Renal cortical epithelial cell (primary cell): ENCODE measurements at regions not wholly inside any gene's neighbourhood (a gene's known extent, or its start where the extent isn't known, plus 50 kb on each side); places are given as distances from the start of the nearest gene placed in this dataset.
"Not testable (repeated sequence)": the region's sequence is repeated elsewhere in the genome, so short reads cannot be mapped to it uniquely, and the experiment has no call there.

ENCODE experiments used
- DNase-seq: peaks from one replicate; pipeline ENCODE4 v3.0.0-alpha.2; 2011; ENCODE audit warnings: low read depth

- no peak for DNase-seq
Measured at GRCh38 chr14:105918496-105919262, 392.3 kb downstream of the TMEM121 start.

GRCh38 chr14:105919458-105920150 is 393.2 kb downstream of the TMEM121 start:
- DNase-seq: no peak

DNA sequence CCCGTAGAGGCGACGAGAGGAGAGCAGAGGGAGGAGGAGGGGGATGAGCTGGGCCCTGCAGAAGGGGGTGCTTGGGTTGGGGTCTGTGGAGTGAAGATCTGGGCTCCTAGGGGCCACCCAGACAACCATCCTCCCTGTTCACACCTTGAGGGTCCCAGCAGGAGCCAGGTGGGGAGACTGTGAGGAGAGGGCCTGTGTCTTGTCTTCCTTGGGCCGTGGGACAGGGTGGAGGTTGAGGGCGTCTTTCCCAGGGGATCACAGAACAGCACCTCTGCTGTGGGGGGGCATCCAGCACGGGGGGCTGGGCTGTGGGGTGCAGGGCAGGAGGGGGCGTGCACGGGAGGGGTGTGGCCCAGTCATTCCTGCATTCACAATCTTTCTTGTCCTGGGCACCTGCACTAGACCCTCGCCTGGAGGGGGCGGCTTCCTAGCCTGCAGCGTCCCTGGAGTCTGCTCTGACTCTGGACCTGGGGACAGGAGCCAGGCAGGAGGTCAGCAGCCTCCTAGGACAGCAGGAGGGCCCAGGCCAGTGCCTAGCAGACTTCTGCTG is 393.8 kb downstream of the TMEM121 start:
- DNase-seq: not testable (repeated sequence)

- not testable (repeated sequence) for DNase-seq
Measured at GRCh38 chr14:105920803-105921755, 394.7 kb downstream of the TMEM121 start.

- not testable (repeated sequence) for DNase-seq
Measured at GRCh38 chr14:105921781-105922180, 395.4 kb downstream of the TMEM121 start.

- DNase-seq: not testable (repeated sequence)
Measured at GRCh38 chr14:105923520-105924191, 397.3 kb downstream of the TMEM121 start.

- no peak for DNase-seq
Measured at GRCh38 chr14:105924951-105925591, 398.7 kb downstream of the TMEM121 start.

DNA sequence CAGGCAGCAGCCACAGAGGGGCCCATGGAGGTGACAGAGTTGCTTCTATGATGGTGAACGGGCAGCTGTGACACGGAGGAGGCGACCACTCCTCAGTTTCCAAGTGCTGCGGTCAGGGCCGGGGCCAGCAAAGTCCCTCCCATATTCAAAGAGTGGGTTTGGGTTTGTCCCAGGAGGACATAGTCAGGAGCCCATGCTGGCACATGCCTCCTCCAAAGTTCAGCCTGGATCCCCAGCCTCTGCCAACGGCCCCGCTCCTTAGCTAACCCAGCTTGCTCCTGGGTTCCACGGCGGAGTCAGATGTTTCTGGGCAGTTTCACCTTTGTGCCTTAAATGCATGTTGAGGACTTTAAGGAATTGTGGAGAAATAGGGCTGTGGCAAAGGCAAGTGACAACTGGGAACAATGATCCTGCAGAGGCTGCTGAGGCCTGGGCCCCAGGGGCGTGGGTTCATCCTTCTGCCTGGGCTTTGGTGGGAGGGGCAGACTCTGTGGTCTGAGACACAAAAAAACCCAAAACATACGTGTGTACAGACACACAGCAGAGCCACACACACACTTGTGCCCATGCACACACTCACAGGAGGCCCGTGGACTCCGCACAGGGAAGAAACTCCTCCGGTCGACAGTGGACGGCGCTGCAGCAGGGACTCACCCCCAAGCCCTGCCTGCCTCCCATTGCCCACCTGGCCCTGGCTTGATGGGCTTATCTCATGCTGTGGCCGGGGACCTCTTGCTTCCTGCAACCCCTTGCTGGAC is 399.4 kb downstream of the TMEM121 start:
- DNase-seq: no peak

- DNase-seq: no peak
Measured at GRCh38 chr14:105926373-105927095, 400.2 kb downstream of the TMEM121 start.

DNA sequence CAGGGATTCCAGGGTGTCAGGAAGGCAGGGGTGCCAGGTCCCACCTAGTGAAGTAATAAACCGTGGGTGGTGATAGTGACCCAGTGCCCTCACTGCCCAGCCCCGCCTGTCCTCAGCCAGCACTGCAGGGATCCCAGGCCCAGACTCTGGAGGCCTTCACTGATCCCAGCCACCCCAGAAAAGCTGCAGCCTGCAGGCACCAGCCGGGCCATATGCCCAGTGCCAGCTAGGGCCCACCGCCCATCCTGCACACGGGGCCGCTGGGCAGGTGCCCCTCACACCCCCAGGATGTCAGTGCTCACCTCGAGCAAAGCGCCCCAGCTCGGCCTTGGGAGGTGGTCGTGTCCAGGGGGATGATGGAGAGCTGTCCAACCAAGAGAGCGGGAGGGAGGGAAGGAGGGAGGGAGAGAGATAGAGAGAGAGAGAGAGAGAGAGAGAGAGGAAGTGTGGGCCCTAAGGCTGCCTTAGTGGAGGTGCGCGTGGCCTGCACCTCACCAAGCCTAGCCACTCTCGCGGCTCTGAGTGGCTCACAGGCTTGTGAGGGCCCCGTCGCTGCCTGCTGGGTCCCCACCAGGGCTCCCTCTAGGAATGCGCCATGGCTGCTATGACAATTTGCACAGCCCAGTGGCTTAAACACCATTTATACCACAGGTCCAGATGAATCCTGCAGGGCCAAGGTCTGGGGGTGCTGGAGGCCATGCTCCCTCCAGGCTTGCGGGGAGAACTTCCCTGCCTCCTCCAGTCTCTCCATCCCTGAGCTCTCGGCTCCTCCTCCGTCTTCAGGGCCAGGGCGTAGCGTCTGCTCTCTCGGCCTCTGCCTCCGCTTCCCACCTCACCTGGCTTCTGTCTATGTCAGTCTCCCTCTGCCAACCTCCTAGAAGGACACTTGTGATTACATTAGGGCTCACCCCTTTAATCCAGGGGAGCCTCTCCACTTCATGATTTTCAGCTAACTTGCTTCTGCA is 401.0 kb downstream of the TMEM121 start:
- DNase-seq: no peak

DNA sequence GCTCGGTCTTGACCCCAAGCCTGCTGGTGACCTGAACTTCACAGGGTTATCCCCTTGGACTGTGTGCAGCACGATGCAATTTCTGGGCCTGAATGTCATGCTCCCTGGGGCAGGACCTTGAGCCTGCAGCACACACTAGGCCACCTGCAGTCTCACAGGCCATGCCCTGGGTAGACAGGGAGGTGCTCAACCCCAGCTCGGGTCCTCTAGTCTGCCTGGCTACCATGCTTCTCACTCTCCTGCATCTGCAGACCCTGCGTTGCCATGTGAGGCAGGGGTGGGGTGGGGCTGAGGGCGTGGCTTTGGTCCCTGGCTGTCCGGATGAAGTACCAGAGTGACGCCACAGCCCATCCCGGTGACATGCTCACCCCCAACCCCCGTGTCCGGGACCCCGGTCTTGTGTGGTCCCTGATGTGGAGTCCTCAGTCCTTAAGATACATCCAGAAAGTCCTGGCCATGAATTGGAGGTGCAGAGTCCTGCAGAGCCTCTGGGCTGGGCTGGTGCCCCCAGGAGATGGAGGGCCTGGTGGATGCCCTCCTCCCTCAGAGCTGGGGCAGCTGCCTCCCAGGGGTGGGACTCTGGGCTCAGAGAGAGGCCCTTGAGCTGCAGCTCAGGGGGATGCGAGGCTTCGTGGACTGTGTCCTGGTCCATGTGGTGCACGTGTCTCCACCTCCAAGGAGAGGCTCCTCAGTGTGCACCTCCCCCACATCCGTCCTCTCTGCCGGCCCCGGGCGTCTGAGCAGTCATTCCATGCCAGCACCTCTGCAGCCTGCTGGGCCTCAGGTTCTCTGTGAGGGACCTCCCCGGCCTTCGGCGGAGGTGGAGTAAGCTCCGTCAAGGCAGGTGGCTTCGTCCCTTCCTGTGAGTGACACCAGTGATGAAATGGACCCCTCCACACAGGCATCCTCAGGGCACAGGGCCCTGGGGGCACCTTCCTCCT is 402.1 kb downstream of the TMEM121 start:
- not testable (repeated sequence) for DNase-seq

DNA sequence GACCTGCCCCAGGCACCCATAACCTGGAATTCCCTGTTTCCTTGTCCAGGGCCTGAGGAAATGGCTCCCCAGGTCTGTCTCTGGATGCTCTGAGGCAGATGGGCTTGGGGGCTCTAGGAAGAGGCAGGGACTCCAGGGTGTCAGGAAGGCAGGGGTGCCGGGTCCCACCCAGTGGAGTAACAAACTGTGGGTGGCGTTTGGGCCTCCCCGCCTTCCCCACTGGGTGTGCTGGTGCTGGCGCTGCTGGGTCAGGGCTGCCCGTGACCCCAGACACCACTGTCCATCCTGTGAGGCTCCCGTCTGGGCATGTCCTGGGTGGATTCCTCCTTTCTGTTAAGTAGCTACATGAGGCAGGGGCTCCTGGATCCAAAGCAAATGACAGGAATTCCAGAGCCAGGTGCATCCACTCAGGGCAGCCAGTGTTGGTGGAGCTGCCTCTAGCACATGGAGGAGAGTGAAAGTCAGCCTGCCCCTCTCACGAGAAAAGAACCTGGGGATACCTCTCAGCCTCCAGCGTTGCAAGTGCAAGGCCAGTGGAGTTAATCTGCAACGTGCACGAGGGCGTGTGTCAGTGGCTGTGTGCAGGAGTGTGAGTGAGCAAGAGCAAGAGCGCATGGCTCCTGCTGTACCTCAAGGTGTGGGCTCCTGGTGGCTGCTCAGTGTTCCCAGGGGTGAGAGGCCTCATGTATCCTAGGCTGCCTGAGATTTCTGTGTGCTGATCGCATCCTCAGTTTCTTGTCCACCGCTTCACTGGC is 403.1 kb downstream of the TMEM121 start:
- DNase-seq: no peak

GRCh38 chr14:105930572-105930971 is 404.2 kb downstream of the TMEM121 start:
- DNase-seq: no peak

- no peak for DNase-seq
Measured at GRCh38 chr14:105931808-105932483, 405.6 kb downstream of the TMEM121 start.

- no peak for DNase-seq
Measured at GRCh38 chr14:105933238-105933637, 406.9 kb downstream of the TMEM121 start.

DNA sequence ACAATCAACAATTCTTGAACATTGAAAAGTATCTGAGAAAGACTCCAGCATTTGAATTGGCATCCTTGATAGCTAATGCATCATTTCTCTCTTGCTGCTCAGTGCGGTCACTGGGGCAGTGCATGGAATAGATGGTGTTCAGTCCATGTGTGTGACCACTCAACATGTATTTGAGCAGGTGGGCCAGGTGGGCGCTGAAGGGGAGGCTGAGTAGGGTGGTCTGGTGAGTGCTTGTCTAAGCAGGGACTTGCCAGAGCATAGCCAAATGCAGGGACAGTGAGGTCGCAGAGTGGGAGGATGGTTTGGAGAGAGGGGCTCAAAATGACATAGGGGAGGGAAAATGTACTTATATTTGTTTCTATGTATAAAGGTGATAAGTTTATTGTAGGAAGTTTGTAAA is 409.0 kb downstream of the TMEM121 start:
- DNase-seq: no peak
